ENCODE measurements at regions not wholly inside any gene's neighbourhood (a gene's known extent, or its start where the extent isn't known, plus 50 kb on each side); places are given as distances from the start of the nearest gene placed in this dataset.

DNA sequence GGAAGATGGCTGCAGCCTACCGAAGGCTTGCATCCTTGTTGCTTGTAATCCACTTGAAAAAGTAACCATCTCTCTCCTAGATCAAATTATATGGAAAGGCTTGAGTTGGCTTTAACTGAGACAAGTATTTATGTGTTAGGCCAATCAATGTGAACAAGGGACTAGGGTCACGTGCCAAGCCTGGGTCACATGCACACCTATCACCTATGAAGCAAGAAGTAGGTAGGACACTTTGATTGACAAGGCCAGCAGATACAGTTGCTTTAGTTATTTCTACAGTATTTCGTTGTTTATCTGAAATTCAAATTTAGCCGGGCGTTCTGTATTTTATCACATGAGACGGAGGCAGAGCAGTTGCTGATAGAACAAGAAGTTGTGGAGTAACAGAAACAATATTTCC lies 212.3 kb upstream of the OTX2 start:
- Histone ChIP-seq H3K4me2 (ENCODE audit: insufficient read depth, low read length) (no peak overlapping the region), H2AFZ (ENCODE audit: low read length) (no peak overlapping the region)
- TF ChIP-seq, protein P1, sequence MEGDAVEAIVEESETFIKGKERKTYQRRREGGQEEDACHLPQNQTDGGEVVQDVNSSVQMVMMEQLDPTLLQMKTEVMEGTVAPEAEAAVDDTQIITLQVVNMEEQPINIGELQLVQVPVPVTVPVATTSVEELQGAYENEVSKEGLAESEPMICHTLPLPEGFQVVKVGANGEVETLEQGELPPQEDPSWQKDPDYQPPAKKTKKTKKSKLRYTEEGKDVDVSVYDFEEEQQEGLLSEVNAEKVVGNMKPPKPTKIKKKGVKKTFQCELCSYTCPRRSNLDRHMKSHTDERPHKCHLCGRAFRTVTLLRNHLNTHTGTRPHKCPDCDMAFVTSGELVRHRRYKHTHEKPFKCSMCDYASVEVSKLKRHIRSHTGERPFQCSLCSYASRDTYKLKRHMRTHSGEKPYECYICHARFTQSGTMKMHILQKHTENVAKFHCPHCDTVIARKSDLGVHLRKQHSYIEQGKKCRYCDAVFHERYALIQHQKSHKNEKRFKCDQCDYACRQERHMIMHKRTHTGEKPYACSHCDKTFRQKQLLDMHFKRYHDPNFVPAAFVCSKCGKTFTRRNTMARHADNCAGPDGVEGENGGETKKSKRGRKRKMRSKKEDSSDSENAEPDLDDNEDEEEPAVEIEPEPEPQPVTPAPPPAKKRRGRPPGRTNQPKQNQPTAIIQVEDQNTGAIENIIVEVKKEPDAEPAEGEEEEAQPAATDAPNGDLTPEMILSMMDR (IDR thresholded peaks at IDR 0.05; ENCODE audit: extremely low read depth, low read depth, low read length): no peak

DNA sequence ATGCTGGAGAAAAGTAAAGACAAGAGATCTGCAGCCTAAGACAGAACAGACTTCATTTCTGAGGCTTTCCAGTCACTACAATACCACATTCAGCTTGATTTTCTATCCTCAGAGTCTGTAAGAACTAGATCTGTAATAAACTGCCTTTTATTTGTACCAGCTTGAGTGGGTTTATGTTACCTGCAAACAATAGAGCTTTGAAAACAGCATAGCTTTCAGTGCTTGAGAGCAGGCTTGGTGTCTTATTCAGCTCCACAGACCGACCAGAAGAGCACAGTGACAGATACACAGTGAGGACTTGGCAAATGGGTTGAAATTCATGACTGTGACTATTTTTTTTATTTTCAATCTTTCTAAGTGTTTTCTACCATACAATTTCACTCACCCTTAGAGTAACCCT lies 207.8 kb upstream of the OTX2 start:
- H3K27ac ChIP-seq (ENCODE audit: low read depth, low read length): no peak overlapping the region
- DNase-seq (ENCODE audit: insufficient read length, low spot score, missing footprints): no peak

More for the DNA sequence above, 212.3 kb upstream of the OTX2 start:
- Histone ChIP-seq H3K4me3 (ENCODE audit: insufficient read depth, low read length) (no peak overlapping the region), H3K27ac (ENCODE audit: low read depth, low read length) (no peak overlapping the region), H3K4me1 (ENCODE audit: insufficient read depth, low read length) (no peaks in the 10 kb centered on the region), H3K9me3 (ENCODE audit: low read depth, low read length) (no peaks in the 10 kb centered on the region), H3K79me2 (ENCODE audit: insufficient read depth, low read length) (no peaks in the 10 kb centered on the region), H4K20me1 (ENCODE audit: insufficient read depth, low read length) (no peaks in the 10 kb centered on the region), H3K27me3 (ENCODE audit: insufficient read depth, low read length) (no peaks in the 10 kb centered on the region), H3K36me3 (ENCODE audit: insufficient read depth, low read length) (no peaks in the 10 kb centered on the region)
- DNase-seq (ENCODE audit: insufficient read length, low spot score, missing footprints): no peak

DNA sequence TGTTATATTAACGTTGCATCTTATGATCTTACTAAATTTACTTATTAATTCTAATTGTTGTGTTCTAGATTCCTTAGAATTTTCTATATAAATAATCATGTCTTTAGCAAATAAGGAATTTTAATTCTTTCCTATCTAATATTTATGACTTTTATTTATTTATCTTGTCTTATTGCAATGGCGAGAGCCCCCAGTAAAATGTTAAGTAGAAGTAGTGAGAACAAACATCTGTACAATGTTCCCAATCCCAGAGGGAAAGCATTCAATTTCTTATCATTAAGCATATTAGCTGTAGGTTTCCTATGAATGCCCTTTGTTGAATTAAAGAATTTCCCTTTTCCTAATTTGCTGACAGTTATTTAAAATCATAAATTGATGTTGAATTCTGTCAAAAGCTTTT lies 203.7 kb upstream of the OTX2 start:
- TF ChIP-seq, protein P1 (IDR thresholded peaks at IDR 0.05; ENCODE audit: extremely low read depth, low read depth, low read length): no peak
- no peaks in the 10 kb centered on the region for H3K4me1 ChIP-seq (ENCODE audit: insufficient read depth, low read length)
- no peak overlapping the region for H3K27ac ChIP-seq (ENCODE audit: low read depth, low read length)
- no peak overlapping the region for H3K4me3 ChIP-seq (ENCODE audit: insufficient read depth, low read length)
- no peak for DNase-seq (ENCODE audit: insufficient read length, low spot score, missing footprints)
- H3K36me3 ChIP-seq (ENCODE audit: insufficient read depth, low read length): no peaks in the 10 kb centered on the region
- H3K79me2 ChIP-seq (ENCODE audit: insufficient read depth, low read length): no peaks in the 10 kb centered on the region
- H3K9me3 ChIP-seq (ENCODE audit: low read depth, low read length): peaks cover 2% of the 10 kb centered on the region
- H2AFZ ChIP-seq (ENCODE audit: low read length): no peak overlapping the region
- H3K4me2 ChIP-seq (ENCODE audit: insufficient read depth, low read length): no peak overlapping the region
- H3K27me3 ChIP-seq (ENCODE audit: insufficient read depth, low read length): no peaks in the 10 kb centered on the region
- no peaks in the 10 kb centered on the region for H4K20me1 ChIP-seq (ENCODE audit: insufficient read depth, low read length)

More for the DNA sequence above, 207.8 kb upstream of the OTX2 start:
- Histone ChIP-seq H3K36me3 (ENCODE audit: insufficient read depth, low read length) (no peaks in the 10 kb centered on the region), H3K79me2 (ENCODE audit: insufficient read depth, low read length) (no peaks in the 10 kb centered on the region), H3K9me3 (ENCODE audit: low read depth, low read length) (peaks cover 2% of the 10 kb centered on the region), H3K4me2 (ENCODE audit: insufficient read depth, low read length) (no peak overlapping the region), H4K20me1 (ENCODE audit: insufficient read depth, low read length) (no peaks in the 10 kb centered on the region), H3K4me1 (ENCODE audit: insufficient read depth, low read length) (no peaks in the 10 kb centered on the region), H3K4me3 (ENCODE audit: insufficient read depth, low read length) (no peak overlapping the region), H2AFZ (ENCODE audit: low read length) (no peak overlapping the region), H3K27me3 (ENCODE audit: insufficient read depth, low read length) (no peaks in the 10 kb centered on the region)
- TF ChIP-seq, protein P1 (IDR thresholded peaks at IDR 0.05; ENCODE audit: extremely low read depth, low read depth, low read length): no peak

DNA sequence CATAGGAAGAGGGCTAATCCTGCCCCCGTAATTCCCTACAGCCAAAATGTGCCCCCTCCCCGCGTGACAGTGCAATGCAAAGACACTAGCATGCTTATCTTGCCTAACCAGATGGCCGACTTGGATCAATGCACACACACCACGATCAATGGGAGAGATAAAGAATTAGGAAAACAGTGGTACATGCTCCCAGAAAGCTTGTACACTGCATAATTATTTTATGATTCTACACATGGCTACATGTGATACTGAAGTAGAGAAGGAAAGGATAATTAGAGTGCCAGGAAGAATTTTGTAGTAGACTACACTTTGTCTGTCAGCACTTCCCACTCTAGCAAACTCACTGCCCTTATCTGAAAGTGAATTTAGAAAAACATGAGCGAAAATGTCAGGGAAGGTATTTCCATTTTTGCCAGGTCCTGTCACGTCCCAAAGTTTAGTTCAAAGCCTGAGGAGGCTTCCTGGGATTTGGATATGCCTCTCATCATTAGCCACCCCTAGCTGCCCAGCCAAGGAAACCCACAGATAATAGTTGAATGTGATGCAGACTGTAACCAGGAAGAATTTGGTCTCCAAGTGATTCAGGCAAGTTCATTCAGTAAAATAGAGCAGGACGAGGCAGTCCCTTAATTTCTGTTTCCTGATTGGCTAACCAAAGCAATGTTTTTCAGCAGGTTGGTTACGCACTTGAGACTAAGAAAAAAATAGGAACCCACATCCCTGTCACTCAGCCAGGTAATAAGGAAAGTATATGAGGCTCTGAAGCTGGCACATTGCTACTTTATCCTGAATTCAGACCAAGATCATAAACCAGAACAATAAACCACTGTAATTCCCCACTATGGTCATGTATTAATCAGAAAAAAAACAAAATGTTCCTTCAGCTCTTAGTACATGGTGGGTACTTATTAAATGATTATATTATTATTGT lies 199.6 kb upstream of the OTX2 start:
- Histone ChIP-seq H3K79me2 (ENCODE audit: insufficient read depth, low read length) (no peaks in the 10 kb centered on the region), H3K4me2 (ENCODE audit: insufficient read depth, low read length) (no peak overlapping the region), H3K27ac (ENCODE audit: low read depth, low read length) (no peak overlapping the region), H2AFZ (ENCODE audit: low read length) (no peak overlapping the region), H3K9me3 (ENCODE audit: low read depth, low read length) (no peaks in the 10 kb centered on the region), H4K20me1 (ENCODE audit: insufficient read depth, low read length) (no peaks in the 10 kb centered on the region), H3K36me3 (ENCODE audit: insufficient read depth, low read length) (no peaks in the 10 kb centered on the region), H3K4me3 (ENCODE audit: insufficient read depth, low read length) (no peak overlapping the region), H3K4me1 (ENCODE audit: insufficient read depth, low read length) (no peaks in the 10 kb centered on the region), H3K27me3 (ENCODE audit: insufficient read depth, low read length) (no peaks in the 10 kb centered on the region)
- TF ChIP-seq, protein P1 (IDR thresholded peaks at IDR 0.05; ENCODE audit: extremely low read depth, low read depth, low read length): no peak
- DNase-seq (ENCODE audit: insufficient read length, low spot score, missing footprints): no peak

Measured in osteoblast (primary cell).